WI38 (cell line): ENCODE measurements at regions not wholly inside any gene's neighbourhood (a gene's known extent, or its start where the extent isn't known, plus 50 kb on each side); places are given as distances from the start of the nearest gene placed in this dataset.

Experiments
- H3K4me3 ChIP-seq: 2 replicates; pipeline ENCODE4 v1.5.1; 2011; ENCODE audit warnings: low read depth, mild to moderate bottlenecking, control low read depth, low read length
- CTCF ChIP-seq: IDR thresholded peaks from 2 replicates; pipeline ENCODE4 v1.5.1; 2012; ENCODE audit warnings: low read depth, mild to moderate bottlenecking, control low read depth, low read length

- no peak overlapping the region for H3K4me3 ChIP-seq
- TF ChIP-seq CTCF, result no peak
Measured at GRCh38 chr7:65317372-65317771, 56.3 kb upstream of the ZNF92 start.

- TF ChIP-seq CTCF, result no peak
- H3K4me3 ChIP-seq, result no peak overlapping the region
Measured at GRCh38 chr7:65310761-65311160, 62.9 kb upstream of the ZNF92 start.

GRCh38 chr7:65308300-65308678 is 65.4 kb upstream of the ZNF92 start:
- H3K4me3 ChIP-seq, result no peak overlapping the region
- no peak for TF ChIP-seq CTCF

- TF ChIP-seq CTCF, result peak; percentile 85
- H3K4me3 ChIP-seq, result no peak overlapping the region
Measured at GRCh38 chr7:65307651-65308299, 65.9 kb upstream of the ZNF92 start.

- no peak for TF ChIP-seq CTCF
- no peak overlapping the region for H3K4me3 ChIP-seq
Measured at GRCh38 chr7:65304175-65304574, 69.5 kb upstream of the ZNF92 start.

- TF ChIP-seq CTCF, result no peak
- H3K4me3 ChIP-seq, result no peak overlapping the region
Measured at GRCh38 chr7:65302883-65303282, 70.8 kb upstream of the ZNF92 start.

- TF ChIP-seq CTCF, result no peak
- H3K4me3 ChIP-seq, result no peak overlapping the region
Measured at GRCh38 chr7:65301007-65301406, 72.6 kb upstream of the ZNF92 start.
